ENCODE measurements at regions not wholly inside any gene's neighbourhood (a gene's known extent, or its start where the extent isn't known, plus 50 kb on each side); places are given as distances from the start of the nearest gene placed in this dataset.
"Not testable (repeated sequence)": the region's sequence is repeated elsewhere in the genome, so short reads cannot be mapped to it uniquely, and the experiment has no call there.

DNA sequence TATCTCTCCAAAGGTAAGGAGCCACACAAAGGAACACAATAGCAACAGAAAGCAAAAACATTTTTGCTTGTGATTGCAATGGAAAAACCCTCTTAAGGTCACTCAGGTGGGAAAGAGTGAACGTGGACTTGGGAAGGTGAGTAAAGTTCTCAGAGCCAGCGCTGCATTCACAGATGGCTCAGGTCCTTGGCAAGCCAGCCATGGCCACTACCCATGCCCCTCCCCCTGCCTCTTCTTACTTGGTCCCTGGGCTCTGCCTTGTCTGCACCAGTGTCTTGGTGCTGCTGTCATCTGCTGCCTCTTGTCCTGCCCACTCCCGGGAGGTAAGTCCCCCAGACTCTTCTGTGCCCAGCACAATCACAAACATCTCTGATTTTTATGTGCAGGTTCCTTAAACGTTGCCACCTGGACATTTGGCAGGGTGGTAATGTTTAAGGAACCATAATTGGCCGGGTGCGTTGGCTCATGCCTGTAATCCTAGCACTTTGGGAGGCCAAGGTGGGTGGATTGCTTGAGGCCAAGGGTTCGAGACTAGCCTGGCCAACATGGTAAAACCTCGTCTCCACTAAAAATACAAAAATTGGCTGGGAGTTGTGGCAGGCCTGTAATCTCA lies 74.6 kb downstream of the FEM1C start:
- DNase-seq (ENCODE audit: low read depth, low spot score), result no peak

DNA sequence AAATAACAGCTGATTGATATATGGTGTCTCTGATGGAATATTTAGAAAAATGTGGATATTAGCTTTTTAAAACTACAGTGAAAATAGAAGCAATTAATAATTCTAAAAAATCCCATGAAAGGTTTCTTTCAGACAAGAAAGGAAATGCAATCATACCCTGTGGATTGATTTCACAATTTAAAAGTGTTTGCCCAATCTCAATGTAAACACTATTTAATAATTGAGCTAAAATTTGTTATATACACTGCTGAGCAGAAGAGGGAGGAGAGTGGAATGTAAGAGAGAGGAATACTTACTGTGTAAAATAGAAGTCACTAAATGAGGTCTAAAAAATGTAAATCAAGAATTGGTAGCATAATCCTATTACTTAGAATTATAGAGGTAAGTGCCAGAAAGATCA lies 76.9 kb downstream of the FEM1C start:
- no peak for DNase-seq (ENCODE audit: low read depth, low spot score)

DNA sequence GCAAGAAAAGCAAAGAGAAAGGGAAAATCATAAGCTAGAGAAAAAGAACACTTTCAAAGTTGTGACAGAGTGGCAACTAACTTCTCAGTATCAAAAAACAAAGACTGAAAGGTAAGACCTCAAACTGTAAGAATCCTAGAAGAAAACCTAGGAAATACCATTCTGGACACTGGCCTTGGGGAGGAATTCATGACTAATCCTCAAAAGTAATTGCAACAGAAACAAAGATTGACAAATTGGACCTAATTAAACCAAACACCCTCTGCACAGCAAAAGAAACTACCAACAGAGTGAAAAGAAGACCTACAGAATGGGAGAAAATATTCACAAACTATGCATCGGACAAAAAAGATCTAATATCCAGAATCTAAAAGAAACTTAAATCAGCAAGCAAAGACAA lies 79.1 kb downstream of the FEM1C start:
- peak; percentile 28 for DNase-seq (ENCODE audit: low read depth, low spot score)

DNA sequence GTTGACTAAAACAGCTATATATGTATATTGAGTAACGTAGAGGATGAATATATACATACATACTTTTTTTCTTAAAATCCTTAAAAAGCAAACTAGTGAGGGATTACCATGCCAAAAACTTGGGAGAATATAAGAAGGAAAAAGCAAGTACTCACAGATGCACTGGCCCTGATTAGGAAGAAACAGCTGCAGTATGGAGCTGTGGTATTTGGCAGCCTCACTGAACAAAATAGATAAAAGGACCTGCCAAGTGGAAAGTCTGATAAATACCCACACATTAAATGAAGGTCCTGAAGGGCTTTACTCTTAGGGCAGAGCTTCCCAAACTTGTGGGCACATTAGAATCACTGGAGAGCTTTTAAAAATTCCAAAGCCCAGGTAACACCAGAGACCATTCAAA lies 80.6 kb downstream of the FEM1C start:
- DNase-seq (ENCODE audit: low read depth, low spot score), result peak; percentile 50

DNA sequence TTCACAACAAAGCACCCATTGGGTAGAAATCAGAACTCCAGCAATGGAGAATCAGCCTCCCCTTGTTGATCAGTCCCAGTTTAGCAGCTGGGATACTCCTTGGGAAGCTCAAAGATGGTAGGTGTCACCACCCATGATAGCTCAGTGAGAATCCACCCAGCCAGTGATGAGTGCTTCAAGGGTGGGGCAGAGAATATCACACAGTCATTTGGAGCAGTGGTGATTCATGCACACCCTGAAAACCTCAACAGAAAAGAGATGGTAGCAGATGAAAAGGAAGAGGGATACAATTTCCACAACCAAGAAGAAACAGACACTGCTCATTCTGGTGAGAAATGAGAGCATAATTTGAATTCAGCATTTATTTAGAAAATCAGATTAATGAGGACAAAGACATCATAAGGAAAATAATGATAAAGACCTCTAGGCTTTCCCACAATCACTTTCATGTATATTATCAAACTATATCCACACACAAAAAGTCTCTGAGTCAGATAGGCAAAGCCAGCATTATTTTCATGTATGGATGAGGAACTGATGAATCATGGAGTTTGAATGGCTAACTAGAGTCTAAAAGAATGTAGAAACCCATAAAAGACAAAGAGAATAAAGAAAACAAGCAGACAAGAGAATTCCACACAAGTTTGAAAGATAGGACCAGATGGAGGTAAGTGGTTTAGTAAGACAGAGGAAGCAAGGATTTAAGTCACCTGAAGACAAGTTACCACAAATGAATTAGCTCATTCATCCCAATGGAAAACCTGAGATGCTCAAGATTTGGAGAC lies 82.9 kb downstream of the FEM1C start:
- DNase-seq (ENCODE audit: low read depth, low spot score), result peak; percentile 67

DNA sequence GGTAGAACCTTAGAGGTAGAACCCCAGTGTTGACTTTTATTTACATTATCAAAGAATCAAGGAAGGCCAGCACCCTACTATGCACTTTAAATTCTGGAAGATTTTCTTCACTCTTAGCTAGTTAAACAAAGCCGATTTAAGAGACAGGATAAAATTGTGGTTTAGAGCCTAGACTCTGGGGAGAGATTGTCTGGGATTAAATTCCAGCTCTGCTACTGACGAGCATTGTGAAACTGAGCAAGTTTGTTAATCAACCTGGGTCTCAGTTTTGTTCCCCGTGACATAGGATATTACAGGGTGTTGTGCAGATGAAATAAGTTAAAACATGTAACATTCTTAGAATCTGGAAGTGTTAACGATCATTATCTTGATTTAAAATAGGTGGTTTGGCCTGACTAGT lies 83.5 kb downstream of the FEM1C start:
- no peak for DNase-seq (ENCODE audit: low read depth, low spot score)

DNA sequence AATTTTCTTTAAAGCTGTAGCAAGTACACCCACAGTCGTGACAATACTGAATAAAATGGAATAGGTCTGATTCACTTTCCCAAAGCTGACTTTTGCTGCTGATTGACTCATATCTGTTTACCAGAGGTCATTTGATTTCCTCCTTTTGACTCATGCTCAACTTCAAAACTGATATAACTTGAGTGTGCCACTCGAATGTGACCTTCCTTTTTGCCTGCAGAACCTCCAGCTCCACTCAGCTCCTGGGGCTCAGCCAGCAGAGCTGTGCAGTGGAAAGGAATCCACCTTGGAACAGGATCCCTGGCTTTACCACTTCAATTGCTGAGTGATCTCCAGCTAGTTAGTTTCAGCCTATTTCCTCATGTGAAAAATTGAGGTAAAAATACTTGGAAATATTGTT lies 84.1 kb downstream of the FEM1C start:
- DNase-seq (ENCODE audit: low read depth, low spot score), result peak; percentile 77

DNA sequence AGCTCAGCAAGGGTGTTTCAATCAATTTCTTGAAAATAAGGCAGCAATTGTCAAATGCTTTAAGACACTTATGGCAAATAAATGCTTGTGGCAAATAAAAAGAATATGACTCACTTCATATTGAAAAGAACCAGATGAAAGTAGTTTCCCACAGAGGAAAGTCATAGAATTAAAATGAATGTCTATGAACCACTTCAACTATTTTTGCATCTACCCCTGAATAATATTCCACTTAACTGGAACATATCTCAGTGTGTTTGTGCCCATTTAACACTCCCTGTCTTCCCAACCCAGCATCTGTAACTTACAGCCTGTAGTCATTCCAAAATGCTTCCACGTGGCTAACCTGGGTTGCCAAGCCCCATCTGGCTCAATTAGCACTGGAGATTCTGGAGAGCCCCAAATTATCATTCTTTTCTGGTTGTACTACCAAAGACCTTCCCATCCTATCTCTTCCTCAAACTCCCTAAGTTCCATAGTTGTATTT lies 84.7 kb downstream of the FEM1C start:
- DNase-seq (ENCODE audit: low read depth, low spot score), result peak; percentile 50

DNA sequence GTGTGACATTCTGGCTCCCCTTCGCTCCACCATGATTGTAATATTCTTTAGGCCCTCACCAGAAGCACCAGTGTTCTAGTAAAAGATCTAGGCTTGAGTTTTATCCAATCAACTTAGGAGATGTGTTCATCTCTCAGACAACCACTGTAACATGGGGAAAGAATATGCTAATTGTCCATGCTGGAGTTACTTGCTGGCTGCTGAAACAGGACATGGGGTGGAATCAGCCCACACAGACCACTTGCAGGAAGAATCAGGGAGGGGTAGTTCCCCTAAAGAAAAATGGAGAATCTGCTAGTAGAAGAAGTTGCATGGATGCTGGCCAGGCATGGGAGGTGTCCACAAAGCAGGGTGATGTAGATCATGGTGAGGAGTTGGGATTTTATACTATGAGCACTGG lies 86.2 kb downstream of the FEM1C start:
- DNase-seq (ENCODE audit: low read depth, low spot score), result no peak

DNA sequence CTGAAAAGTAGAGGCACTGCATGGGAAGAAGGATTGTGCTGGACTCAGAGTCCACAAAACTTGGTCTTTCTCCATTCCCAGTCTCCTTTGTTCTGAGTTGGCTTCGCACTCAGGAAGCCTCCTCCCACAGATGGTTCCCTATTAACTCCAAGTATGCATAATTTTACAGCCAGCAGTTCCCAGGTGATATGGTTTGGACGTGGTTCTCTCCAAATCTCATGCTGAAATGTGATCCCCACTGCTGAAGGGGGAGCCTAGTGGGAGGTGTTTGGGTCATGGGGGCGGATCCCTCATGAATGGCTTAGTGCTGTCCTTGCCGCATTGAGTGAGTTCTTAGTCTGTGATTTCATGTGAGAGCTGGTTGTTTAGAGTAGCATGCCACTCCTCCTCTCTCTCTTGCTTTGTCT lies 86.6 kb downstream of the FEM1C start:
- DNase-seq (ENCODE audit: low read depth, low spot score), result peak; percentile 38

DNA sequence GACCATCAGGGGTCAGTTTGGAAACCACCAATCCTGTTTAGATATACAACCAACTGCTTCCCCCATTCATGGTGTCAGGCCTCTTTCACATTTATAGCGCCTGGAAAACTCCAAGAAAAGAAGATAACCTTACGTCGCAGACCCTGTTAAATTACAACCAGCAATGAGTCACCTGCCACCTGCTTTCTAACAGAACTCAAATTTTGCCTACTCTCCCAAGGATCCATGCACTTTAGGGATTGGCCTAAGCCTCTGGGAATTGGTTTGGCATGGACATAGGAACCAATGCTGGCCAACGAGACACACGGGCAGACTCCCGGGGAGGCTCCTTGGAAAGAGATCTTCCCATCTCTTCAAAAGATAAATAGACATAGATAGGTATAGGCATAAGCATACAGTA lies 87.0 kb downstream of the FEM1C start:
- DNase-seq (ENCODE audit: low read depth, low spot score), result no peak

DNA sequence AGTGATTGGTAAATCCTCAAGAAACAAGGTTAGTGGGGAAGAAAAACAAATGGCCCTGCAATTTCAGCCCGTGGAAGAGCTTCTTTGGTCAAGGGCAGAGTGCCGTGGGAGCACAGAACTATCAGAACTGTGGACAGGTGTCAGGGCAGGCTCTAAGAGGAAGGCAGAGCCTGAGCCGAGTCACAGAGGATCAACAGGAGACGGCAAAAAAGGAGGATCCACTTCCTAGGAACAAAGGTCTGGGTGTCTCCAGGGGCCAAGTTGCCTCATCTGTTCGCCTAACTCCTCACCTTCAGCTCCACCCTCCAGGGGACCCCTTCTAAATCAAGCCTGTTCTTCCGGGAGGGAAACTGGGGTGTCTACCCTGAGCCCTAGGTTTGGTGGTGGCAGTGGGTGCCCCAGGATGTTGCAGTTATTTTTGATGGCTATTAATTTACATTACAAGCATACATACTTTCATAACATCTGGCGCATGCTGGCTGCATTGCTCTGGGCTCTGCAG lies 88.0 kb downstream of the FEM1C start:
- DNase-seq (ENCODE audit: low read depth, low spot score), result no peak

DNA sequence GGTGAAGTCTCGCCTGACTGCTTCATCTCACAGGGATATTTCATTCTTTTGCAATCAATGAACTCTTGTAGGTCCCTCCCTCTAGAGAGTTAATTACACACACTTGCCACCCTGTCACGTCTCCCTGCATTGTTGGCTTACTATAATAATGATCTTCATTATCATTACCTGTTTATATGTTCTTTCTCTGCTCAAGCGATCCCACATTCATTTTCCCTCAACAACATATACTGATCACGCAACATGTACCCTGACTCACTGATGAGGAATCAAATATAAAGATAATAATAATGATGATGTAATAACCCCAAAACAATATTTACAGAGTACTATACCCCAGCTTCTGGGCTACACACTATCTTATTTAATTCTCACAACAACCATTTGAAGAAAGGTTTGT lies 88.5 kb downstream of the FEM1C start:
- DNase-seq (ENCODE audit: low read depth, low spot score), result no peak

DNA sequence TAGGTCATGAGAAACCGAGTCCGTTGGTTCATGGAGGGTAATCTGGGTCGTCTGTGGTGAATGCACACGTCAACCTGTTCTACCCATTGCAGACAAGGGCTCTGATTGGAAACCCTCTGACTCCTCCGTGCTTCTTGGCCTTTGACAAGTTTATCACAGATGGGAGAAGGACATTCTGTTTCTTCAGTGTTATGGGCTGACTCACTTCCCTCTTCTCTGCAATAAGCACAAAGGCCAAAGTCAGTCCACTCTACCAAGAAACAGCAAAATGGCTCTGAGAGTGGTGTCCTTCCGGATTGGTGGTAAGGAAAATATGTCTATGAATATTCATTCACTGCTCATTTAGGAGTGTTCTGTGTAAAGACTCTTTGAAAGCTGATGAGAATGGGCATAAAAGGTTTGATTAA lies 89.3 kb downstream of the FEM1C start:
- peak; percentile 70 for DNase-seq (ENCODE audit: low read depth, low spot score)

DNA sequence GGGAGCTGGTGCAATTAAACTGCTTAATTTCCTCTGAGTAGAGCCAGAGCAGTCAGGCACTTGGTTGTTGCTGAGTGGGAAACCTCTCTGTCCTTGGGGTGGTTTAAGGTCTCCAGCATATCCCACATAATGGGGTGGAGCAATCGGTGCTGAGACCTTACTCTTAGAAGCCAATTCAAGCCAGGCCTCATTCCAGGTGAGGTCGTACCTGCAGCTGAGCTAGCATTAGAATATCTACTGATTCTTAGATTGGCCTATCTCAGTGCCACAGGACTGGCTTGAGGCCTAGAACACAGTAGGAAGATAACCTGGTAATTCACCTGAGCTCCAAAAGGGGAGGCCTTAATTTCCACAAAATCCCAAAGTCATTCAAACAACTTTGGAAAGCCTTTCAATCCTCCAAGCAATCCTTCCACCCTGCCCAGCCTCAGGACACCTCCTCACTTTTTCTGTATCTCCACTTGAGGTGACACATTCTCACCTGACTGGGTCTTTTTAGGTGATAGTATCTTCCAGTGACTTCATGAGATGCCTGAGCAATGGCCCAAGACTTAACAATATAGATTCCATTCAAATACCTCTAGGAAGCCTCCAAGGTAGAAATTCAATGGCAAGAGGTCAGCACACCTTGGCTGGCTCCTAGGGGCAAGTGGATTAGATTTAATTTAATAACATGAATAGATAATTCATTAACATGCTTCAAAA lies 91.0 kb downstream of the FEM1C start:
- no peak for DNase-seq (ENCODE audit: low read depth, low spot score)

DNA sequence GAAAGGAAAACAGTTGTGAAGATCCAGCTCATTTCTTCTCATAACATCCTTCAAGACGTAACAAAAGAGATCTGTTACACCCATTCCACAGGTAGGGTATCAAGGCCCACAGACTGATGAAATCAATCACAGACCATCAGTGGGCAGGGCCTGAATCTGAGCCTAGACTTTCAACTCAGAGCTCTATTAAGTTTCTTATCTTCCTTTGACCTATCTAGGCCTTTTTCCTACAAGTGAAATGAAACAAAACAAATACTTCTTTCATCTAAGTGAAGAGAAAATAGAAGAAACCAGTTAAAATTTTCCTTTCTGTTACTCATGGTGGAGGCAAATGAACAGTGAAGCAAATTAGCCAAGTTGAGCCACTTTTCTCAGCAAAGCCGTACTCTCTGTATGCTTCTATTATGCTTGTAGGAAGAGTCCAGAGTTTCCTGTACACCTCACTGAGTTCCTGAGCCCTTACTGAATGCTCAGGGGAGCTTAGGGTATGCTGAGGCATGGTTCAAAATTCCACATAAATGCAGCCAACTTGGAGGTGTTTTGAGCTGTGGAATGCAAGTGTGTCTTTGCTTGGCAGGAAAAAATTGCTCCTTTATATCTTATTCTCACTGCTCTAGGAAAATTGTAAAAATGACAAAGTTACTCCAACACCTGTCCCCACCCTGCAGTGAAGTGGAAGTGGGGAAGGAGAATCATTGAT lies 91.9 kb downstream of the FEM1C start:
- peak; percentile 65 for DNase-seq (ENCODE audit: low read depth, low spot score)

DNA sequence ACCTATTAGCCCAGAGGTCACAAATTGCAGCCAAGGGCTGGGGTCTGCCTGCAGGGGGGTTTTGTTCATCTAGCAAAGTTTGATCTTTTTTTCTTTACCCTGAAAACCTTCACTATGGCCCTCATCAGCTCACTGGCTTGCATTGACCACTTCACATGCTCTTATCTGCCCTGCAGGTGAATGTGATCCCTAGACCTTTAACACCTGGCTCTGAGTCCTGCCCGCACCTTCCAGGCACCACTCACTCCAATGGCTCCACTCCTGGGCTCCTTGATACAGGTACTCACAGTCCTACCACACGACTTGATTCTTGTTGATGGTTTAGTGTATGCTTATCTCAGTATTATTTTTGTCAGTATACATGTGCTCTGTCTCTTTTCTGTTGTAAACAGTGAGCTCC lies 92.5 kb downstream of the FEM1C start:
- no peak for DNase-seq (ENCODE audit: low read depth, low spot score)

DNA sequence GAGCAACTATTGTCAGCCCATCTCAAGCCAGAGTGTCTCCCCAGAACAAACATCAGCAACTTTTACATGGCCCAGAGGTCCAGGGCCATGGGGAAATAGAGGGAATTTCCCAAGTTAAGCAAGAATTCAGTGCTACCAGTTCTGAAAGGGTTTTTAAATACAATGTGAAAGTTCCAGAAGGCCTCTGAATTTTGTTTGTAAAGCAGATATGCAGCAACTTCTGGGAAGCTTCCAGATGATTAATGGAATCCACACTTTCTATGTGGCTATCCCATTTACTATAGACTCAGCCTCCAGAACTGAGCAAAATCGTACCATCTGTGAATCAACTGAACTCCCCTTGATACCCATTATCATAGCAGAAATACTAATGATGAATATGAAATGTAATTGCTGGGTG lies 93.8 kb downstream of the FEM1C start:
- peak; percentile 75 for DNase-seq (ENCODE audit: low read depth, low spot score)

DNA sequence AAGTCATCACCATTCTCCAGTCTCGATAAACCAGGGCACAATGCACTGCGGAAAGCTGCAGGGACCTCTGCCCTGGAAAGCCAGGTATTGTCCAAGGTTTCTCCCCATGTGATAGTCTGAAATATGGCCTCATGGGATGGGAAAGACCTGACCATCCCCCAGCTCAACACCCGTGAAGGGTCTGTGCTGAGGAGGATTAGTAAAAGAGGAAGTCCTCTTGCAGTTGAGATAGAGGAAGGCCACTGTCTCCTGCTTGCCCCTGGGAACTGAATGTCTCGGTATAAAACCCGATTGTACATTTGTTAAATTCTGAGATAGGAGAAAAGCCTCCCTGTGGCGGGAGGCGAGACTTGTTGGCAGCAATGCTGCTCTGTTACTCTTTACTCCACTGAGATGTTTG lies 95.9 kb downstream of the FEM1C start:
- not testable (repeated sequence) for DNase-seq (ENCODE audit: low read depth, low spot score)

DNA sequence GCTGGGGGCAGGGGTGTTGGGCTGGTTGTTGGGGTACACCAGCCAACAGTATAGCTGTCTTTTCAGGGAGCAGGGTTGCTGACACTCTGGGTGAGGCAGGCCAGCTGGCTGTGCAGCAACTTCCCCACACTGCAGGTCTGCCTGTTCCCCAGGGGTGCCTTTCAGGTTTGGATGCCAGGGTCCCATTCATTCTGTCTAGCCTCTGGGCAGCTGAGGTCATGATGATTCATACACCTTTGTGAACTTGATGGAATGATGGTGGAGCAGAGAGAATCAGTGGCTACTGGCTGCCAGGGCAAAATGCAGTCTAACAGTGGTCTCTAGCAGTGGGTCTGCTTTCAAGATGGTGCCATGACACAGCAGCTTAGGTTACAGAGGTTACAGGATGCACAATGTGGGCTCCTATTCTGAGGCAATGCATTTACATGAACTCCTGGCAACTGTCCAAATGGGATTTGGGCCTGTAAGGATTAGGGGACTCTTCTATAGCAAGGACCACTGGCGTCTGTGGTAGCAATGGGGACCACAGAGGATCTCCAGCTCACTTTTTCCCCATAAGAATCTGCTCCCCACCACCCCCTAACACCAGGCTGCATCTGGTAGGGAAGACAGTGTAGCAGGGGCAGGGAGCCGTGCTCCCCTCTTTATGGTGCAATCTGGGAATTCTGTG lies 103.7 kb downstream of the FEM1C start:
- DNase-seq (ENCODE audit: low read depth, low spot score), result no peak

DNA sequence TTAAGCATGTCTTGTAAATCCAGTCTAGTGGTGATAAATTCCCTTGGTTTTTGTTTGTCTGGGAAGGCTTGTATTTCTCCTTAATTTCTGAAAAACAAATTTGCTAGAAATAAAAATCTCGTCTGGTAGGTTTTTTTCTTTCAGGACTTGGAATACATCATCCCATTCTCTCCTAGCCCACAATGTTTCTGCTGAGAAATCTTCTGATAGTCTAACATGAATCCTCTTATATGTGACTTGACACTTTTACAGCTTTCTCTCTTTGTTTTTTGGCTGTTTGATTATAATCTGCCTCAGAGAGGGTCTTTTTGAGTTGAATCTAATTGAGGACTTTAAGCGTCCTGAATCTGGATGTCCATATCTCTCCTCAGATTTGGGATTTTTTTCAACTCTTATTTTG lies 104.9 kb downstream of the FEM1C start:
- DNase-seq (ENCODE audit: low read depth, low spot score), result no peak
